ENCODE measurements at regions not wholly inside any gene's neighbourhood (a gene's known extent, or its start where the extent isn't known, plus 50 kb on each side); places are given as distances from the start of the nearest gene placed in this dataset.

GRCh38 chr5:142439207-142439860, 114.5 kb upstream of the SPRY4 start:
- POLR2A ChIA-PET = no interaction called here
- no peak for FAIRE-seq
- TF ChIP-seq ZBTB5 (IDR thresholded peaks at IDR 0.05) = no peak
- TF ChIP-seq ZNF239 (CRISPR knock-in tag; IDR thresholded peaks at IDR 0.05) = no peak
- TF ChIP-seq ZNF212 (CRISPR knock-in tag; IDR thresholded peaks at IDR 0.05) = no peak
- no peak for TF ChIP-seq AFF1 (IDR thresholded peaks at IDR 0.05; ENCODE audit: low read depth in 1 of 2, partially characterized antibody in 2 of 2)
- TF ChIP-seq ZNF133 (CRISPR knock-in tag; IDR thresholded peaks at IDR 0.05) = no peak
- TF ChIP-seq ZBTB7A (IDR thresholded peaks at IDR 0.05; ENCODE audit: borderline replicate concordance, control insufficient read depth, low read depth, low read length) = no peak
- no peak for TF ChIP-seq ETS1 (conservative IDR thresholded peaks at IDR 0.05; ENCODE audit: control insufficient read depth, low read depth, low read length)
- TF ChIP-seq RAD21 (CRISPR knock-in tag; conservative IDR thresholded peaks at IDR 0.05 in 1 of 2, IDR thresholded peaks at IDR 0.05 in 1 of 2) = no peak
- TF ChIP-seq ZNF280B (CRISPR knock-in tag; IDR thresholded peaks at IDR 0.05) = no peak
- no peak for TF ChIP-seq HEY1 (CRISPR knock-in tag; IDR thresholded peaks at IDR 0.05; ENCODE audit: borderline replicate concordance)
- TF ChIP-seq RFX7 (CRISPR knock-in tag; IDR thresholded peaks at IDR 0.05) = no peak
- no peak for TF ChIP-seq CCAR2 (IDR thresholded peaks at IDR 0.05; ENCODE audit: low read depth, low read length)
- Histone ChIP-seq H3K27me3 (ENCODE audit: control insufficient read depth in 2 of 2, insufficient read depth in 2 of 2, low read length in 2 of 2) (no peaks in the 10 kb centered on the region; a peak in 1 of 5 replicates), H3K9me1 (ENCODE audit: control insufficient read depth, insufficient read depth, low read length) (no peaks in the 10 kb centered on the region), H3K9ac (ENCODE audit: insufficient read depth in 1 of 2, low read depth in 2 of 2, low read length in 2 of 2) (no peak overlapping the region), H3K4me1 (replicated peaks in 1 of 2; ENCODE audit: control insufficient read depth in 2 of 2, insufficient read depth in 2 of 2, low read length in 2 of 2) (peaks cover 0 to 4% of the 10 kb centered on the region in 2 experiments; a peak in 4 of 5 replicates), H3K36me3 (ENCODE audit: control insufficient read depth, insufficient read depth, low read length) (no peaks in the 10 kb centered on the region), H3K27ac (ENCODE audit: extremely low read depth, low read depth, low read length) (no peak overlapping the region), H3K4me2 (ENCODE audit: insufficient read depth, low read length) (no peak overlapping the region), H2AFZ (ENCODE audit: low read depth, low read length) (no peak overlapping the region), H4K20me1 (replicated peaks; ENCODE audit: control insufficient read depth, insufficient read depth, low read length) (no peaks in the 10 kb centered on the region), H3K4me3 (no peak overlapping the region), H3K79me2 (ENCODE audit: control insufficient read depth, insufficient read depth, low read length) (no peaks in the 10 kb centered on the region), H3K9me3 (replicated peaks; ENCODE audit: control insufficient read depth, insufficient read depth, low read depth, low read length) (no peaks in the 10 kb centered on the region)
- in situ Hi-C loops (cut with MboI) (no loop called here), intact Hi-C loops (cut with micrococcal nuclease) (no loop called here)
- WGBS (ENCODE audit: insufficient coverage, low coverage, missing lambda C conversion rate) = 18% methylated on average over 7 of the region's 7 CpGs
- ATAC-seq = no peak
- no TSS peak for BruUV-seq (replicated peaks)
- CTCF ChIA-PET (ENCODE audit: low intra/inter-chr PET ratio) = no interaction called here
- DNase-seq (ENCODE audit: extremely low read depth in 1 of 4, low spot score in 3 of 4) = no peak

Data from K562 (cell line).